Uterus (tissue), 2 donors: ENCODE measurements at regions not wholly inside any gene's neighbourhood (a gene's known extent, or its start where the extent isn't known, plus 50 kb on each side); places are given as distances from the start of the nearest gene placed in this dataset.

Source experiments
- POLR2A ChIP-seq, 2 donors: fragments of 450-650 bp; IDR thresholded peaks; one replicate each; pipeline ENCODE4 v1.6.1; 2016; ENCODE audit warnings: antibody characterized with exemption in 2 of 2, mild to moderate bottlenecking in 1 of 2, moderate library complexity in 1 of 2
- TF ChIP-seq, protein P1 (sequence below), 4 experiments: fragments of 200-600 bp in 2 of 4; fragments of 450-650 bp in 2 of 4; sonication (generic) in 2 of 4; IDR thresholded peaks; one replicate each; pipeline ENCODE4 v1.5.1; 2016 to 2019; ENCODE audit warnings: antibody characterized with exemption in 4 of 4, mild to moderate bottlenecking in 2 of 4, moderate library complexity in 1 of 4

GRCh38 chr12:29082522-29082921 is 66.6 kb upstream of the FAR2 start:
- TF ChIP-seq, protein P1, sequence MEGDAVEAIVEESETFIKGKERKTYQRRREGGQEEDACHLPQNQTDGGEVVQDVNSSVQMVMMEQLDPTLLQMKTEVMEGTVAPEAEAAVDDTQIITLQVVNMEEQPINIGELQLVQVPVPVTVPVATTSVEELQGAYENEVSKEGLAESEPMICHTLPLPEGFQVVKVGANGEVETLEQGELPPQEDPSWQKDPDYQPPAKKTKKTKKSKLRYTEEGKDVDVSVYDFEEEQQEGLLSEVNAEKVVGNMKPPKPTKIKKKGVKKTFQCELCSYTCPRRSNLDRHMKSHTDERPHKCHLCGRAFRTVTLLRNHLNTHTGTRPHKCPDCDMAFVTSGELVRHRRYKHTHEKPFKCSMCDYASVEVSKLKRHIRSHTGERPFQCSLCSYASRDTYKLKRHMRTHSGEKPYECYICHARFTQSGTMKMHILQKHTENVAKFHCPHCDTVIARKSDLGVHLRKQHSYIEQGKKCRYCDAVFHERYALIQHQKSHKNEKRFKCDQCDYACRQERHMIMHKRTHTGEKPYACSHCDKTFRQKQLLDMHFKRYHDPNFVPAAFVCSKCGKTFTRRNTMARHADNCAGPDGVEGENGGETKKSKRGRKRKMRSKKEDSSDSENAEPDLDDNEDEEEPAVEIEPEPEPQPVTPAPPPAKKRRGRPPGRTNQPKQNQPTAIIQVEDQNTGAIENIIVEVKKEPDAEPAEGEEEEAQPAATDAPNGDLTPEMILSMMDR (IDR thresholded peaks at IDR 0.05): no peak
- no peak for TF ChIP-seq POLR2A (IDR thresholded peaks at IDR 0.05)
